Panc1 (cell line): ENCODE measurements at regions not wholly inside any gene's neighbourhood (a gene's known extent, or its start where the extent isn't known, plus 50 kb on each side); places are given as distances from the start of the nearest gene placed in this dataset.
"Not testable (repeated sequence)": the region's sequence is repeated elsewhere in the genome, so short reads cannot be mapped to it uniquely, and the experiment has no call there.

Experiments
- CTCF ChIP-seq: fragments of 450-650 bp; IDR thresholded peaks from 2 replicates; pipeline ENCODE4 v1.5.1; 2017; ENCODE audit warnings: mild to moderate bottlenecking
- POLR2AphosphoS5 ChIP-seq: IDR thresholded peaks from 2 replicates; pipeline ENCODE4 v1.6.1; 2012; ENCODE audit warnings: mild to moderate bottlenecking, low read depth, low read length, moderate library complexity
- REST ChIP-seq, 2 experiments: IDR thresholded peaks; 2 replicates each; pipeline ENCODE4 v1.6.1; 2011 to 2012; ENCODE audit warnings: low read depth in 2 of 2, control low read depth in 1 of 2, low read length in 1 of 2, mild to moderate bottlenecking in 1 of 2, moderate library complexity in 1 of 2; ENCODE audit not compliant: insufficient read depth in 1 of 2
- SIN3A ChIP-seq: IDR thresholded peaks from 2 replicates; pipeline ENCODE4 v1.6.1; 2012; ENCODE audit warnings: low read depth, mild to moderate bottlenecking, low read length, moderate library complexity, borderline replicate concordance; ENCODE audit not compliant: insufficient read depth
- TCF7L2 ChIP-seq: IDR thresholded peaks from 2 replicates; pipeline ENCODE4 v1.6.1; 2011; ENCODE audit warnings: mild to moderate bottlenecking, low read depth, low read length, inconsistent platforms

- TF ChIP-seq CTCF; POLR2AphosphoS5; SIN3A; REST (IDR thresholded peaks at IDR 0.05; ENCODE audit: insufficient read depth in 1 of 2, low read depth in 2 of 2, low read length in 1 of 2); TCF7L2: not testable (repeated sequence)
Measured at GRCh38 chr5:110838357-110838756, 99.5 kb downstream of the SLC25A46 start.
